ENCODE measurements at regions not wholly inside any gene's neighbourhood (a gene's known extent, or its start where the extent isn't known, plus 50 kb on each side); places are given as distances from the start of the nearest gene placed in this dataset.

DNA sequence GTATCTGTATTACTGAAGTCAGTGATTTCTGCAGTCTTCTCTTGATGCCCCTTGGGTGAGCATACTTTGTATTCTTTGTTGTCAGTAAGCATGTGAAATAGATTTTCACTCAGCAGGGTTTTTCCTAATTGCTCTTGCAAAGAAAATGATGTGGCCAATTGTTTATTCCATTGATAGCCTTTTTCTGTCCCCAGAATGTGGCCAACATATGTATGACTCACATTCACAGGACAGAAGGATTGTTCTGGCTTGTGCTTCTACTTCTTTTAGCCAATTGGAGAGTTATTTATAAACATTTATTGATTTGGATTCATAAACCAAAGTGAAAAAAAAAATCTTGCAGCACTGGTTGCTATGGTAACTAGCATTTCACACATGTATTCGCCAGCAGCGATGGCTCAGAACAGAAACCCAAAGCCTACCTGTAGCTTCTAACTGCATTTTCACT is 54.4 kb upstream of the RBM24 start:
- DNase-seq (ENCODE audit: low read depth, low spot score): no peak

DNA sequence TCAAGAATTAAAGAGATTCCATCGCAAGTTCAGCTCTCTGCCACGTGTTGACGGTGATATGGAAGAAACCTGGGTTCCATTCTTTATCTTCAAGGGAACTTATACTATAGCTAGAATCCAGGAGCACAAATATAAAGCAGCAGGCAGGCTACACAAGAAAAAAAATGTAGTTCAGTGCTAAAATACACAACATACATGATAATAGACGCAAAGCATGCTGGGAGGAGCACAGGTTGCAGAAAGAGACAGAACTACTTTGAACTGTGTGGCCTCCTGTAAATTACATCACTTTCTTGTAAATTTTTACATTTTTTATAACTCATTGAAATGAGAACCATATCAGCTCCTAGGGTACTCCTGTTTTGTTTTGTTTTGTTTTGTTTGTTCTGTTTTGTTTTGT is 53.8 kb upstream of the RBM24 start:
- no peak for DNase-seq (ENCODE audit: low read depth, low spot score)

All from iPS DF 19.7 (cell line).